Glutamatergic neuron (in vitro differentiated cells): ENCODE measurements at regions not wholly inside any gene's neighbourhood (a gene's known extent, or its start where the extent isn't known, plus 50 kb on each side); places are given as distances from the start of the nearest gene placed in this dataset.
A peak's percentile ranks its signal among the peaks of the same experiment; 100 is the strongest.

Experiments
- DNase-seq: peaks from one replicate; pipeline ENCODE4 v3.0.0; 2022
- H3K27ac Mint-ChIP-seq: one replicate; pipeline ENCODE4 v1.8.0; 2020; ENCODE audit warnings: mild to moderate bottlenecking, mixed read lengths, inconsistent platforms; ENCODE audit not compliant: unreplicated experiment
- H3K27me3 Mint-ChIP-seq: one replicate; pipeline ENCODE4 v1.8.0; 2020; ENCODE audit warnings: mild to moderate bottlenecking, moderate library complexity, mixed read lengths, inconsistent platforms; ENCODE audit not compliant: unreplicated experiment
- H3K36me3 Mint-ChIP-seq: one replicate; pipeline ENCODE4 v1.8.0; 2020; ENCODE audit warnings: mild to moderate bottlenecking, mixed read lengths, inconsistent platforms; ENCODE audit not compliant: unreplicated experiment
- H3K4me1 Mint-ChIP-seq: one replicate; pipeline ENCODE4 v1.8.0; 2020; ENCODE audit warnings: mild to moderate bottlenecking, low read depth, mixed read lengths, inconsistent platforms; ENCODE audit not compliant: unreplicated experiment
- H3K4me3 Mint-ChIP-seq: one replicate; pipeline ENCODE4 v1.8.0; 2020; ENCODE audit warnings: mild to moderate bottlenecking, mixed read lengths, inconsistent platforms; ENCODE audit not compliant: unreplicated experiment
- H3K9me3 Mint-ChIP-seq: one replicate; pipeline ENCODE4 v1.8.0; 2020; ENCODE audit warnings: mild to moderate bottlenecking, moderate library complexity, mixed read lengths, inconsistent platforms; ENCODE audit not compliant: unreplicated experiment
- TF ChIP-seq, protein P1 (sequence below): fragments of 200-600 bp; sonication (generic); IDR thresholded peaks from one replicate; pipeline ENCODE4 v1.5.0; 2021; ENCODE audit not compliant: partially characterized antibody, unreplicated experiment

GRCh38 chr4:4719436-4719835, 140.0 kb upstream of the MSX1 start:
- Mint-ChIP-seq H3K27me3 (peaks cover 6% of the 10 kb centered on the region), H3K36me3 (peaks cover 14% of the 10 kb centered on the region), H3K9me3 (peaks cover 7% of the 10 kb centered on the region), H3K4me3 (peak overlapping the region; percentile 30), H3K27ac (peak overlapping the region; percentile 24), H3K4me1 (peaks cover 31% of the 10 kb centered on the region)
- DNase-seq, result no peak
- TF ChIP-seq, protein P1, sequence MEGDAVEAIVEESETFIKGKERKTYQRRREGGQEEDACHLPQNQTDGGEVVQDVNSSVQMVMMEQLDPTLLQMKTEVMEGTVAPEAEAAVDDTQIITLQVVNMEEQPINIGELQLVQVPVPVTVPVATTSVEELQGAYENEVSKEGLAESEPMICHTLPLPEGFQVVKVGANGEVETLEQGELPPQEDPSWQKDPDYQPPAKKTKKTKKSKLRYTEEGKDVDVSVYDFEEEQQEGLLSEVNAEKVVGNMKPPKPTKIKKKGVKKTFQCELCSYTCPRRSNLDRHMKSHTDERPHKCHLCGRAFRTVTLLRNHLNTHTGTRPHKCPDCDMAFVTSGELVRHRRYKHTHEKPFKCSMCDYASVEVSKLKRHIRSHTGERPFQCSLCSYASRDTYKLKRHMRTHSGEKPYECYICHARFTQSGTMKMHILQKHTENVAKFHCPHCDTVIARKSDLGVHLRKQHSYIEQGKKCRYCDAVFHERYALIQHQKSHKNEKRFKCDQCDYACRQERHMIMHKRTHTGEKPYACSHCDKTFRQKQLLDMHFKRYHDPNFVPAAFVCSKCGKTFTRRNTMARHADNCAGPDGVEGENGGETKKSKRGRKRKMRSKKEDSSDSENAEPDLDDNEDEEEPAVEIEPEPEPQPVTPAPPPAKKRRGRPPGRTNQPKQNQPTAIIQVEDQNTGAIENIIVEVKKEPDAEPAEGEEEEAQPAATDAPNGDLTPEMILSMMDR, result no peak

DNA sequence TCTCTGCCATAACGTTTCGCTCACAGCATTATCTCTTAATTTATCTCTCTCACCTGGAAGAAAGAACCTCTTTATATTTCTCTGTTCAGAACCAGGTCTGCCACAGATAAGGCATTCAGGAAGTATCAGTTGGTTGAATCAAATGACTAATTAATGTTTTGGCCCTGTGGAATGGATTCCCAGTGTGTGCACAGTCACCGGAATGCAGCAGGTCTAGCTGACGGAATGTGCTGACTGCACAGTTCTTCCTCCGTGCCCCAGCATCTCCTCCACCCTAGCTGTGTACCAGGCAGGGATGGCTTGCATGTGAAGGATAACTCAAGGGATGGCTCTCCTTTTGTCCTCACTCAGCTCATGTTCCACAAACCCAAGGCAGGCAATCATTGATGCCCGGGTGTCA, 141.8 kb upstream of the MSX1 start:
- no peak for DNase-seq
- H3K27ac Mint-ChIP-seq, result no peak overlapping the region

DNA sequence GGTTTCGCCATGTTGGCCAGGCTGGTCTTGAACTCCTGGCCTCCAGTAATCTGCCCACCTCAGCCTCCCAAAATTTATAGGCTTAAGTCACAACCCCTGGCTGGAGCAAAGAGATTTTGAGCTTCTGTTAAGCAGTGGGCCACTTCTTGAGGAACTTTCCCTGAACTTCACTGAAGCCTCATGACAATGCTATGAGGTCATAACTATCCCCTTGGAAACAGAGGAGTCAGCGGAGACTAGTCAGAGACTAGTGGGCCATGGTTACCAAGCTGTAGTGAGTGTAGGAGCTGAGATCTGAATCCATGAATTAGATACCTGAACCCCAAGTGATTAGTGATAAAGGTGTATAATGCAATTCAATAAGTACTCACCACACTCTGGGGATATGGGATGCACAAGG, 145.1 kb upstream of the MSX1 start:
- TF ChIP-seq, protein P1, result no peak
- no peak for DNase-seq
- H3K27ac Mint-ChIP-seq, result no peak overlapping the region
- no peak overlapping the region for H3K4me3 Mint-ChIP-seq
- H3K9me3 Mint-ChIP-seq, result no peaks in the 10 kb centered on the region
- peaks cover 4% of the 10 kb centered on the region for H3K36me3 Mint-ChIP-seq
- H3K4me1 Mint-ChIP-seq, result peaks cover 5% of the 10 kb centered on the region
- H3K27me3 Mint-ChIP-seq, result no peaks in the 10 kb centered on the region

More for the DNA sequence above, 141.8 kb upstream of the MSX1 start:
- no peak overlapping the region for H3K4me3 Mint-ChIP-seq
- peaks cover 31% of the 10 kb centered on the region for H3K4me1 Mint-ChIP-seq
- TF ChIP-seq, protein P1, result no peak
- H3K9me3 Mint-ChIP-seq, result peaks cover 7% of the 10 kb centered on the region
- peaks cover 6% of the 10 kb centered on the region for H3K27me3 Mint-ChIP-seq
- H3K36me3 Mint-ChIP-seq, result peaks cover 4% of the 10 kb centered on the region

DNA sequence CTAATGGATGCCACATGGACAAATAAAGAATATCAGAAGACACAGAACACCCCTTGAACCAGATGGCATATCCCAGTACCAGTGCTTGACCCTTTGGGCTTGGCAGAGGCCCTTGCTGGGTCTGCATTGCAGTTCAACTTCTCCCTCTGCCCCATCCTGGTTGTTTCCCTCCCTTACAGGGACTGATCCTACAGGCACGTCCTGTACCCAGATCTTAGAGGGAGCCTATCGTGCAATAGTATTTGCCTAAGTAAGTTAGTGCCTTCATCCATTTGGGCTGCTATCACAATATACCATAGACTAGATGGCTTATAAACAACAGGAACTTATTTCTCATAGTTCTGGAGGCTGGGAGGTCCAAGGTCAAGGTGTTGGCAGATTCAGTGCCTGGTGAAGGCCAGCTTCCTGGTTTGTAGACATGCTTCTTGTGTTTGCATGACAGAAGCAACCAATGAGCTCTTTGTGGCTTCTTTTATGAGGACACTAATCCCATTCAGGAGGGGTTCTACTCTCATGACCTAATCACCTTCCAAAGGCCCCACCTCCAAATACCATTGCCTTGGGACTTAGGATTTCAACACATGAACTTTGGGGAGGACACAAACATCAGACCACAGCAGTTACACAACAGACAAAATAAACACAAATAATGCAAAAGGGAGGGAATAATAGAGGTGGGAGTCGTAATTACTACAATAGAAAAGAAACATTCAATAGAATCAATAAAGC, 146.5 kb upstream of the MSX1 start:
- Mint-ChIP-seq H3K9me3 (no peaks in the 10 kb centered on the region), H3K4me1 (no peaks in the 10 kb centered on the region)

DNA sequence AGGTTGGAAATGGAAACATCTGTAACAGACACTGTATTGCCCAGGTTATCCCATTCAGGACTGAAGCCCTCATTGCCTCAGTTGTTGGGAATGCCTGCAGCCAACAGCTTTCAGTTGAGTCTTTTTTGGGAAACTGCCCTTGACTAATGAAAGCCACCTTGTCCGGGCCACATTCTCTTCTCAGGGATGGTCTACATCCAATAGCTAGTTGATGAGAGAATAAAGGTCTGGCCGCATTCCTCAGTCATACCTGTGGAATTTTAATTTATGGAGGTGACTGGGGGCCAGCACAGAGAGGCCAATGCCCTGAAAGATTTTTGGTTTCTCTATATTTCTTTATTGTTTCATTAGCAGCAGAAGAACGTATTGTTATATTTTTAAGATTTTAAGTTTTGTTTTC, 147.6 kb upstream of the MSX1 start:
- no peak overlapping the region for H3K4me3 Mint-ChIP-seq
- no peaks in the 10 kb centered on the region for H3K9me3 Mint-ChIP-seq
- no peaks in the 10 kb centered on the region for H3K27me3 Mint-ChIP-seq
- no peak overlapping the region for H3K27ac Mint-ChIP-seq
- no peaks in the 10 kb centered on the region for H3K4me1 Mint-ChIP-seq
- TF ChIP-seq, protein P1, result no peak
- no peak for DNase-seq
- H3K36me3 Mint-ChIP-seq, result no peaks in the 10 kb centered on the region

More for the DNA sequence above, 146.5 kb upstream of the MSX1 start:
- no peak for DNase-seq
- H3K4me3 Mint-ChIP-seq, result no peak overlapping the region
- TF ChIP-seq, protein P1, result no peak
- H3K27me3 Mint-ChIP-seq, result no peaks in the 10 kb centered on the region
- no peak overlapping the region for H3K27ac Mint-ChIP-seq
- H3K36me3 Mint-ChIP-seq, result no peaks in the 10 kb centered on the region
